H1 (cell line): ENCODE measurements at regions not wholly inside any gene's neighbourhood (a gene's known extent, or its start where the extent isn't known, plus 50 kb on each side); places are given as distances from the start of the nearest gene placed in this dataset.

Experiments used
- CTCF ChIA-PET: fragments of 300-600 bp; sonication (Branson Sonifier 250); formaldehyde crosslinking; loops from one replicate; lab custom pipeline; 2021; ENCODE audit not compliant: partially characterized antibody; lab: Charles Lee
- POLR2A ChIA-PET: fragments of 300-600 bp; sonication (Branson Sonifier 250); formaldehyde crosslinking; loops from one replicate; lab custom pipeline; 2021; ENCODE audit warnings: inconsistent platforms; ENCODE audit not compliant: partially characterized antibody; lab: Charles Lee
- DNase-seq, 2 experiments: peaks; one replicate each; pipeline versions ENCODE4 v3.0.0 to v3.0.0-alpha.2; 2010 to 2022; ENCODE audit warnings: low spot score in 2 of 2, low read depth in 1 of 2, mixed read lengths in 1 of 2
- FAIRE-seq: peaks from 2 replicates; lab custom pipeline; 2011; peaks lifted over from hg19 to GRCh38; lab: Jason Lieb, UNC
- H2AFZ ChIP-seq: 2 replicates; pipeline ENCODE4 v1.8.1; 2012; ENCODE audit warnings: low read length, inconsistent platforms
- H2AK5ac ChIP-seq: 2 replicates; pipeline ENCODE4 v1.6.1; 2013; ENCODE audit warnings: low read depth, low read length
- H2BK120ac ChIP-seq: replicated peaks from 2 replicates; pipeline ENCODE3; 2013; ENCODE audit warnings: low read depth, low read length, inconsistent platforms
- H2BK12ac ChIP-seq: 2 replicates; pipeline ENCODE4 v1.6.1; 2013; ENCODE audit warnings: low read depth, low read length
- H2BK15ac ChIP-seq: 2 replicates; pipeline ENCODE4 v1.6.1; 2013; ENCODE audit warnings: low read length
- H2BK20ac ChIP-seq: 2 replicates; pipeline ENCODE4 v1.6.1; 2013; ENCODE audit warnings: low read length
- H2BK5ac ChIP-seq: 2 replicates; pipeline ENCODE4 v1.6.1; 2013; ENCODE audit warnings: low read depth, low read length
- H3K14ac ChIP-seq: 2 replicates; pipeline ENCODE4 v1.6.1; 2013; ENCODE audit warnings: inconsistent platforms; ENCODE audit not compliant: insufficient read length
- H3K18ac ChIP-seq: 2 replicates; pipeline ENCODE4 v1.6.1; 2013; ENCODE audit warnings: low read length; ENCODE audit errors: extremely low read depth
- H3K23ac ChIP-seq: 2 replicates; pipeline ENCODE4 v1.6.1; 2013; ENCODE audit warnings: inconsistent platforms; ENCODE audit not compliant: insufficient read length
- H3K23me2 ChIP-seq: 2 replicates; pipeline ENCODE4 v1.6.1; 2013; ENCODE audit warnings: low read depth, low read length
- H3K27ac ChIP-seq: 2 replicates; pipeline ENCODE4 v1.6.1; 2011; ENCODE audit warnings: low read depth, low read length, inconsistent platforms
- H3K27me3 ChIP-seq, 4 experiments: replicated peaks in 1 of 4; 1 replicate in 1 of 4; 2 replicates in 3 of 4; pipeline versions ENCODE4 v1.6.1 to v1.8.1; 2011 to 2013; ENCODE audit warnings: low read length in 3 of 4, mild to moderate bottlenecking in 3 of 4, inconsistent platforms in 2 of 4, mixed read lengths in 2 of 4, moderate library complexity in 1 of 4; ENCODE audit not compliant: control insufficient read depth in 3 of 4, insufficient read depth in 3 of 4; ENCODE audit errors: extremely low read depth in 1 of 4
- H3K36me3 ChIP-seq, 4 experiments: 2 replicates each; pipeline versions ENCODE4 v1.6.1 to v1.8.1; 2011 to 2013; ENCODE audit warnings: mild to moderate bottlenecking in 4 of 4, low read length in 3 of 4, moderate library complexity in 2 of 4, control low read depth in 1 of 4, inconsistent platforms in 1 of 4; ENCODE audit not compliant: insufficient read depth in 4 of 4, control insufficient read depth in 2 of 4
- H3K4ac ChIP-seq: replicated peaks from 2 replicates; pipeline ENCODE3; 2013; ENCODE audit warnings: low read length, low read depth, mixed read lengths, inconsistent platforms; ENCODE audit not compliant: insufficient read length
- H3K4me1 ChIP-seq, 4 experiments: replicated peaks in 1 of 4; 1 replicate in 1 of 4; 2 replicates in 3 of 4; pipeline versions ENCODE4 v1.6.1 to v1.8.1; 2011 to 2013; ENCODE audit warnings: low read length in 3 of 4, inconsistent platforms in 2 of 4, mixed read lengths in 1 of 4; ENCODE audit not compliant: insufficient read depth in 4 of 4, control insufficient read depth in 3 of 4
- H3K4me2 ChIP-seq, 2 experiments: 2 replicates each; pipeline versions ENCODE4 v1.6.1 to v1.8.1; 2011 to 2013; ENCODE audit warnings: low read depth in 2 of 2, low read length in 2 of 2, control low read depth in 1 of 2, inconsistent platforms in 1 of 2, mild to moderate bottlenecking in 1 of 2; ENCODE audit not compliant: insufficient read depth in 1 of 2
- H3K4me3 ChIP-seq, 4 experiments: fragments of 200-600, 300-600 bp in 1 of 4; sonication (generic), shearing (Covaris generic), sonication (Bioruptor Twin) in 1 of 4; 2 replicates each; pipeline versions ENCODE4 v1.5.1 to v1.8.1; 2011 to 2016; ENCODE audit warnings: low read length in 4 of 4, low read depth in 3 of 4, control low read depth in 2 of 4, inconsistent platforms in 2 of 4, mild to moderate bottlenecking in 2 of 4, mixed read lengths in 1 of 4, moderate library complexity in 1 of 4; ENCODE audit not compliant: insufficient read depth in 2 of 4; ENCODE audit errors: extremely low read depth in 1 of 4
- H3K56ac ChIP-seq: replicated peaks from 2 replicates; pipeline ENCODE3; 2013; ENCODE audit warnings: low read depth, mild to moderate bottlenecking, mixed read lengths, low read length, inconsistent platforms; ENCODE audit not compliant: insufficient read length
- H3K79me1 ChIP-seq: 2 replicates; pipeline ENCODE4 v1.6.1; 2013; ENCODE audit warnings: low read depth, low read length, control low read depth
- H3K79me2 ChIP-seq, 2 experiments: 2 replicates each; pipeline versions ENCODE4 v1.6.1 to v1.8.1; 2012 to 2013; ENCODE audit warnings: low read length in 2 of 2, mild to moderate bottlenecking in 2 of 2, inconsistent platforms in 1 of 2; ENCODE audit not compliant: insufficient read depth in 2 of 2, control insufficient read depth in 1 of 2
- H3K9ac ChIP-seq, 4 experiments: replicated peaks in 1 of 4; 1 replicate in 1 of 4; 2 replicates in 3 of 4; pipeline versions ENCODE4 v1.6.1 to v1.8.1; 2011 to 2013; ENCODE audit warnings: low read depth in 3 of 4, low read length in 3 of 4, control low read depth in 2 of 4, mild to moderate bottlenecking in 2 of 4, moderate library complexity in 2 of 4, inconsistent platforms in 1 of 4; ENCODE audit errors: extremely low read depth in 1 of 4
- H3K9me3 ChIP-seq, 2 experiments: 2 replicates each; pipeline versions ENCODE4 v1.6.1 to v1.8.1; 2012 to 2013; ENCODE audit warnings: mild to moderate bottlenecking in 2 of 2, moderate library complexity in 2 of 2, control low read depth in 1 of 2, inconsistent platforms in 1 of 2, low read depth in 1 of 2, low read length in 1 of 2, mixed read lengths in 1 of 2; ENCODE audit not compliant: insufficient read depth in 2 of 2
- H4K20me1 ChIP-seq, 2 experiments: replicated peaks in 1 of 2; 2 replicates each; pipeline versions ENCODE3 to v1.8.1; 2011 to 2013; ENCODE audit warnings: inconsistent platforms in 2 of 2, low read length in 2 of 2, mild to moderate bottlenecking in 1 of 2; ENCODE audit not compliant: insufficient read depth in 2 of 2, control insufficient read depth in 1 of 2
- H4K5ac ChIP-seq: 2 replicates; pipeline ENCODE4 v1.6.1; 2013; ENCODE audit warnings: low read length, low read depth, mixed read lengths, inconsistent platforms; ENCODE audit not compliant: insufficient read length
- H4K8ac ChIP-seq: 2 replicates; pipeline ENCODE4 v1.8.0; 2013; ENCODE audit warnings: mild to moderate bottlenecking, moderate library complexity, low read length, inconsistent platforms; ENCODE audit not compliant: insufficient read depth; ENCODE audit errors: extremely low read depth
- H4K91ac ChIP-seq: replicated peaks from 2 replicates; pipeline ENCODE3; 2013; ENCODE audit warnings: low read length, mixed read lengths, inconsistent platforms; ENCODE audit not compliant: insufficient read length
- FOSL1 ChIP-seq: IDR thresholded peaks from 2 replicates; pipeline ENCODE4 v1.6.1; 2011; ENCODE audit warnings: mild to moderate bottlenecking, low read depth, low read length, moderate library complexity; ENCODE audit not compliant: insufficient read depth
- HDAC2 ChIP-seq, 2 experiments: fragments of 300-600 bp in 1 of 2; sonication (generic) in 1 of 2; IDR thresholded peaks; 2 replicates each; pipeline ENCODE4 v1.6.1; 2011 to 2012; ENCODE audit warnings: low read depth in 2 of 2, low read length in 2 of 2, mild to moderate bottlenecking in 2 of 2, moderate library complexity in 2 of 2, borderline replicate concordance in 1 of 2, inconsistent platforms in 1 of 2
- JUND ChIP-seq: IDR thresholded peaks from 2 replicates; pipeline ENCODE4 v1.6.1; 2011; ENCODE audit warnings: mild to moderate bottlenecking, improper control_type of control experiment, low read length
- KDM4A ChIP-seq: IDR thresholded peaks from one replicate; pipeline ENCODE4 v1.7.1; 2012; ENCODE audit warnings: low read depth, mild to moderate bottlenecking, moderate library complexity, low read length, inconsistent platforms; ENCODE audit not compliant: severe bottlenecking
- NANOG ChIP-seq: IDR thresholded peaks from 2 replicates; pipeline ENCODE4 v1.6.1; 2011; ENCODE audit warnings: low read length, low read depth, mild to moderate bottlenecking, inconsistent platforms; ENCODE audit not compliant: insufficient read depth, poor library complexity, severe bottlenecking
- SIRT6 ChIP-seq: IDR thresholded peaks from one replicate; pipeline ENCODE4 v1.7.1; 2012; ENCODE audit warnings: low read length, inconsistent platforms
- TAF1 ChIP-seq: IDR thresholded peaks from 2 replicates; pipeline ENCODE4 v1.6.1; 2011; ENCODE audit warnings: mild to moderate bottlenecking, low read depth, low read length
- WGBS, 2 experiments: shearing (Covaris generic) in 1 of 2; methylation state at CpG; one replicate each; pipeline versions ENCODE4 v1.1.6 to v1.1.7; 2013 to 2015; ENCODE audit warnings: low lambda C conversion rate in 2 of 2, mixed read lengths in 2 of 2, inconsistent platforms in 1 of 2, low coverage in 1 of 2, missing lambda C conversion rate in 1 of 2; ENCODE audit not compliant: insufficient replicate concordance in 2 of 2, insufficient coverage in 1 of 2, insufficient read length in 1 of 2; ENCODE audit errors: extremely low coverage in 1 of 2, missing lambda C conversion rate in 1 of 2; 5-methylcytosine and 5-hydroxymethylcytosine counted together
- TF ChIP-seq, protein P1 (sequence below): IDR thresholded peaks from 2 replicates; pipeline ENCODE4 v1.6.1; 2012; ENCODE audit warnings: low read length, inconsistent platforms

DNA sequence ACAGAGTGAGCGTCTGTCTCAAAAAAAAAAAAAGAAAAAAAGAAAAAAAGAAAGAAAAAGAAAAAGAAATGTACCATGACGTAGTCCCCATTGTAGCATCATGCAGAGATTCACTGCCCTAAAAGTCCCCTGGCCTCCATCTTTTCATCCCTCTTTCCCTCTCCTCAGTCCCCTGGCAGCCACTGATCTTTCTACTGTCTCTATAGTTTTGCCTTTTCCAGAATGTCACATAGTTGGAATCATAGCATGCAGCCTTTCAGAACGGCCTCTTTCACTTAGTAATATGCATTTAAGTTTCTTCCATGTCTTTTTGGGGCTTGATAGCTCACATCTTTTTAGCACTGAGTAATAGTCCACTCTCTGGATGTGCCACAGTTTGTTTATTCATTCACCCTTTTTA, 60.5 kb upstream of the NCOR2 start:
- H2BK5ac ChIP-seq: no peak overlapping the region
- no peak overlapping the region for H2BK15ac ChIP-seq
- FAIRE-seq: no peak
- H3K27ac ChIP-seq: no peak overlapping the region
- H3K36me3 ChIP-seq: no peaks in the 10 kb centered on the region
- H3K18ac ChIP-seq: no peak overlapping the region
- no peak overlapping the region for H3K23ac ChIP-seq
- H4K91ac ChIP-seq: no peak overlapping the region
- no peak overlapping the region for H2AFZ ChIP-seq
- no peak overlapping the region for H2AK5ac ChIP-seq
- H4K20me1 ChIP-seq: no peaks in the 10 kb centered on the region
- DNase-seq: no peak
- H3K4me1 ChIP-seq: peaks cover 4 to 12% (median 10%) of the 10 kb centered on the region in 4 experiments
- no peak overlapping the region for H3K4me3 ChIP-seq
- H3K79me1 ChIP-seq: no peaks in the 10 kb centered on the region
- H4K8ac ChIP-seq: no peak overlapping the region
- H2BK20ac ChIP-seq: no peak overlapping the region
- TF ChIP-seq JUND (no peak), SIRT6 (no peak), FOSL1 (no peak), NANOG (no peak), HDAC2 (IDR thresholded peaks at IDR 0.05; ENCODE audit: borderline replicate concordance in 1 of 2, low read depth in 2 of 2, low read length in 2 of 2) (no peak), TAF1 (no peak), KDM4A (no peak)
- TF ChIP-seq, protein P1, sequence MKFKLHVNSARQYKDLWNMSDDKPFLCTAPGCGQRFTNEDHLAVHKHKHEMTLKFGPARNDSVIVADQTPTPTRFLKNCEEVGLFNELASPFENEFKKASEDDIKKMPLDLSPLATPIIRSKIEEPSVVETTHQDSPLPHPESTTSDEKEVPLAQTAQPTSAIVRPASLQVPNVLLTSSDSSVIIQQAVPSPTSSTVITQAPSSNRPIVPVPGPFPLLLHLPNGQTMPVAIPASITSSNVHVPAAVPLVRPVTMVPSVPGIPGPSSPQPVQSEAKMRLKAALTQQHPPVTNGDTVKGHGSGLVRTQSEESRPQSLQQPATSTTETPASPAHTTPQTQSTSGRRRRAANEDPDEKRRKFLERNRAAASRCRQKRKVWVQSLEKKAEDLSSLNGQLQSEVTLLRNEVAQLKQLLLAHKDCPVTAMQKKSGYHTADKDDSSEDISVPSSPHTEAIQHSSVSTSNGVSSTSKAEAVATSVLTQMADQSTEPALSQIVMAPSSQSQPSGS: no peak
- ChIA-PET POLR2A (interaction anchor here (0.9 kb wide), 1 partner anchor 21 kb away, joined by 3 read pairs; no protein-coding TSS in a partner anchor), CTCF (interaction anchor here (1.0 kb wide), 2 partner anchors 22 to 130 kb away, joined by 3 read pairs; no protein-coding TSS in a partner anchor)
- 0 out of 4 replicates have a peak, but pooled peaks cover 0 to 2% of the 10 kb centered on the region in 2 experiments for H3K9me3 ChIP-seq
- no peak overlapping the region for H4K5ac ChIP-seq
- no peak overlapping the region for H3K4ac ChIP-seq
- H3K14ac ChIP-seq: no peak overlapping the region
- H2BK120ac ChIP-seq: no peak overlapping the region
- no peak overlapping the region for H3K9ac ChIP-seq
- no peak overlapping the region for H3K4me2 ChIP-seq
- H3K79me2 ChIP-seq: no peaks in the 10 kb centered on the region
- no peak overlapping the region for H2BK12ac ChIP-seq
- H3K23me2 ChIP-seq: no peaks in the 10 kb centered on the region
- WGBS, 2 experiments: 81% methylated on average over 1 of the region's 3 CpGs; no CpG with 5 or more reads in 1 of the 2 experiments
- H3K27me3 ChIP-seq: no peaks in the 10 kb centered on the region
- H3K56ac ChIP-seq: no peak overlapping the region
